SHP77 (cell line): ENCODE measurements at regions not wholly inside any gene's neighbourhood (a gene's known extent, or its start where the extent isn't known, plus 50 kb on each side); places are given as distances from the start of the nearest gene placed in this dataset.

Experiments used
- DNase-seq, 2 experiments: peaks; one replicate each; lab custom pipeline; 2025; lab: John Stamatoyannopoulos, UW

DNA sequence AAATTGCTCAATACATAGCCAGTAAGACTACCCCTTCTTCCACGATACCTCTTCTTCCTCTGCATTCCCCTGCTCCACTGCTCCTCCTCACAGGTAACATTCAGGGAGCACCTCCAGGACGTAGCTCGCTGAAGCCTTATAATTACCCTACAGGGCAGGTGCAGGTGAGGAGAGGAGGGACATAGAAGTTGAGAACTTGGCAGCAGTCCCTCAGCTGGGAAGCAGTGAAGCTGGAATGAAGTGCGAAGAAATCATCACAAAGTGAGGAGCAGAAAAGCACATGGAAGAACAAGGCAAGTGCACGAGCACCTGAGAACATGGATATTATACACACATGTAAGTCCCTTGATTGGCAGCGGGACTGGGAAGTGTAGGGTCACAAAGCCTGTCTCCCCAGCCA, 118.2 kb downstream of the HSD17B3 start:
- no peak for DNase-seq

DNA sequence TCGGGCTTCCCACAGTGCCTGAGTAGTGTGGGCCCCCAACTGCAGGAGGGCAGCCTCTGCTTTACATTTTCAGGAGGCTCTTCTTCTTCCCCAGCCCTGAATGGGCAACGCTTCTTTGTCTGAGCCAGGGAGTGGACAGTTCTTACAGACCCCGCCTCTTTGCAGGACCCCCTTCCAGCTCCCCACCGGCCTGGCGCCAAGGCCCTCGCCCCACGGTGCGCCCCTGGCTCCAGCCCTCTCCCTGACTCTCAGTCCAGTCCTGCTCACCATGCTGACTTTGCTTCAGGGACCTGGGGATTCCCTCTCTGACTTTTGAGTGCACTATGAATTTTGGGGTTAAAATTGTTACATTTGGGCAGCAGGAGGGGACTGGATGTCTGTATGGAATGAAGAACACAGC, 123.8 kb downstream of the HSD17B3 start:
- DNase-seq, result no peak

DNA sequence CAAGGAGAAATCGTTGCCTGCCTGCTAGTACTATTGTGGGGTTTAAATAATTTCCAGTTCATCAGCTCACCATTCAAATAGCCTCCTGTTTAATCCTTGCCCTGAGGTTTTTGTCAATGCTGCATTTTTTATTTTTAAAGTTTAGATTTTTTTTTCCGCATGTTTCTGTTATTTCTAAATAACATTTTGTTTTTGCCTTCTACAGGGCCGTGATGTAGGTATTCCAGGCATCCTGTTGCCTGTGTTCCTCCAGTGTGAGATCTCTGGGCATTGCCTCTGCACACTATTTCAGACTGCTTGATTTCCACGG, 124.3 kb downstream of the HSD17B3 start:
- DNase-seq, result no peak

DNA sequence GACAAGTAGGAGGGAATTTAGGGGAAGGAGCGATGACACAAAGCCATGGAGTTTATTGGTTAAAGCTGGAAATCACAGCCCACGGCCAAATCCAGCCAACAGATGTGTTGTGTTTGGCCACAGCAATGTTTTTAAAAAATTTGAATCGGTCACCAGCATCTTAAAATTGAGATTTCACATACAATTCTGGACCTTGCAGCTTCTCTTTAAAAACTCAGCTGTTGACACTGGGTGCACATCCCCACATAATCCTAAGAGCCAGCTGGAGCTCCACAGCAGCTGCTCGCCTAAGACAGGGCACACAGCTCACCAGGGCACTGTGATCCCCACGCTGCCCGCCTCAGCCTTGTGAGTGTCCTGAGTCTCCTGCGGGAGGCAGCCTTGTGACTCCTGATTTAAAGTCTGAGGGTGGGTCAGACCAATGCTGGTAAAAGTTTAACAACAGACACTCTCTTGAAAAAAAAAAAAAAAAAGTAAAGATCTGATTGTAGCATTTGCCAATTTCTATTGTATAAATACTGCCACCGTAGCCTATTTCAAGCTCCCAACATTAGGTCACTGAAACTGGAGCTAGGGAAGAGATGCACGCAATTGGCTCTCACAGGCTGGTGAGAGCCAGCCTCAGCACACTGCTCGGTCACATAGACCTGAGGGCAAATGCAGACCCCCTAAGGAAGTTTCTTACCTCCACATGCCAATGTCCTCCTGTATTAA, 124.8 kb downstream of the HSD17B3 start:
- peak in 1 of 2 experiments; percentile 9 for DNase-seq

DNA sequence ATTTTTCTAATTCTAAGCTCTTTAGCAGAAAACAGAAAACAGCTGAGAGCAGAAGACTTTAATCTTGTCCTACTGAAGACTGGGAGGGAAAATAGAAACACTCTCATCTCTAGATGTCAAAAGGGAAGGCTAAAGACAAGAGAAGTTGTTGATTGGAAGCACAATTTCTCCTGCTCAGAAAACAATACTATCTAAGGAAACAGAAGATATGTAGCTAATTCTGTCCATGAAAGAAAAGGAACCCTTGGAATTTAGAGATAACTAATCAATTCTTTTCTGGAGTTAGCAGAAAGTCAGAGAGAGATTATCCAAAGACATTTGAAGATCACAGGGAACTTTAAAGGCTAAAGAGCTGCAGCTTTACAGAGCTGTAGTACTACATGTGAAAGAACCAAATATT, 126.2 kb downstream of the HSD17B3 start:
- DNase-seq, result no peak

DNA sequence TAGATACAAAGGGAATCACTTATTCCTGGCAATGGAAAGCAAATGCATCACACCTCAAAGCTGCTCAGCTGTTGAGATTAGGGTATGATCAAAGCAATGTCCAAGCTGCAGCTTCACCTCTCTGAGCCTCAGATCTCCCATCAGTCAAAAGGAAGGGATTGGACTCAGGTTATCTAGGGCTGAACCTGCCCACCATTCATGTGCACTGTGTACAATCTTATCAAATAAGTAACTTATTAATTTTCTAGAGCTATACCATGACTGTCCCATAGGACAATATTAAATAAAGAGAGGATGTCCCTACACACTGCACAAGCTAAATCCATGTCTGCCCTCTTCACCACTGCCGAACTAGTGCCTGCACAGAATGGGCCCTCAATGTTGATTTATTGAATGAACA, 127.0 kb downstream of the HSD17B3 start:
- DNase-seq, result no peak

DNA sequence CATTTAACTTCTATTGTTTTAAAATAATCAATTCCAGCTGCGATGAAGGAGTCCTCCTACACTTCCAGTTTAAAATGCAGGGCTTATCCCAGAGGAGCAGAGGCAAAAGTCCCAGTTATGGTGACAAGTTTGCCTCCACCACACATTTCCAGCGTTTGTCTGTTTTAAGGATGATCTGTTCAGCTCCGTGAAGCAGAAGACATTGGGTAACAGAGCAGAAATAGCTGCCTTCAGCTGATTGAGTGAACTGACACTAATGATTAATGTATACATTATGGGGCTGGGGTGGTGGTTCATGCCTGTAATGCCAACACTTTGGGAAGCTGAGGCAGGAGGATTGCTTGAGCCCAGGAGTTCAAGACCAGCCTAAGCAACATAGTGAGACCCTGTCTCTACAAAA, 127.6 kb downstream of the HSD17B3 start:
- no peak for DNase-seq

DNA sequence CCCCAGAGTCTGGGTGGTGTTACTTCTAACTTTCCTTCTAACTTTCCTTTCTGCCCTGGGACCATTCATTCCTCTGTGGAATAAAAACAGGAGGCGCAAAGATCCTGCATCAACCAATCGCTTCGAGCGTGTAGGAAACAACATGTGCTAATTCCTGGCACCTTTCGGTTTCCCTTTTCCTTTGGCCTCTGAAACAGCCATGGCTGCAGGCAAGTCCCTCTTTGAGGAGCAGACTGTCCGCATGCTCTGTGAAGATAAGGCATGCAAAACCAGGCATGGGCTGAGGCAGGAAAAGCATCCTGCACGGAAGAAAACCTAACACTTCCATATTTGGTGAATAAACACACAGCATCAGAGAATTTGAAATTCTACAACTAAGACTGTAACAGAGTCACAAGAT, 128.3 kb downstream of the HSD17B3 start:
- DNase-seq, result no peak

DNA sequence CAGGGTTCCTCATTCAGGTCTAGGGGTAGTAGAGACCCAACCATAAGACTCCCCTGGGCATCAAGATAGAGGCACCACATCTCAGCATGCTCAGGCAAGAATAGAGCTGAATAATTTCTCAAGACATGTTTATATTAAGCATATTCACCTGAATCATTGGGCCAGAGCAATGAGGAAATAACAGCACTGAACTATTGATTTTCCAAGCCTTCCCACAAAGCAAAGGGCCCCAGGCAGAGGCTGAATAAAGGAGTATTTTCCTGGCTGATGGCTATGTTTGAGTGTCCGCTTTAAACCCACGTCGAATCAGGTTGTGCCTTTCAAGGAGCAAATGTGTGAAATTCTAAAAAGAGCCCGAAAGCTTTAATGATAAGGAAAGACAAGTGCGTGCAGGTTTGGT, 129.2 kb downstream of the HSD17B3 start:
- no peak for DNase-seq

DNA sequence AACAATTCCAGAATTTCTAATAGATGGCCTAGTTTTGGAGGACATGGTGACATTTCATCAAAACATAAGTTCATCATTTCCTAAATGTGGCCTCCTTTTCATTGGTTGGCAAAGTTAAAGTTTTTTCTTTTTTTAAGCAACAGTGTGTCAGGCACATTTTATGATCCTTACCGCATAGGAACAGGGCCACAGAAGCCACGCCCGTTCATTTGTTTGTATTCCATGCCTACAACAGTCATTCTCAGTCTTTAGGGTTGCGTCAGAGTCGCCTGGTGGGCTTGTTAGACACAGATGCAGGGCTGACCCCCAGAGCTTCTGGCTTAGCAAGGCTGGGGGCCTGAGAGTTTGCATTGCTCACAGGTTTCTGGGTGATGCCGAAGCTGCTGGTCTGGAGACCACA, 130.2 kb downstream of the HSD17B3 start:
- no peak for DNase-seq

DNA sequence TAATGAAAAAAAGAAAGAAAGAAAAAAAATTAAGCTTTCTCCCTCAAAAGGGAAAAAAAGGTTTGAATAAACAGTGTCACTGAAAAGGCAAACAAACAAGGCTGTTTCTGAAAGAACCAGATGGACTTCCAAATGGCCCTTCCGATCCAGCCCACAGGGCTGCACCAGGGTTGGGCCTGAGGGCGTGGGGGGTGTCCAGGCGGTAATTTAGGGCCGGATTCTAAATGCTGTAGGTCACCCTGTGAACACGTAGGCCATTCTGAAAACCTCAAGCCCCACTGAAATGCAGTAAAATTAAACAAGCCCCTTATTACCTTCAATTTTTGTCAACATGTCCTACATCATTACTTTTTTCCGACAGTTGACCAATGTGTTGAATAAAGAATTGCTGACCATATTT, 132.1 kb downstream of the HSD17B3 start:
- no peak for DNase-seq

DNA sequence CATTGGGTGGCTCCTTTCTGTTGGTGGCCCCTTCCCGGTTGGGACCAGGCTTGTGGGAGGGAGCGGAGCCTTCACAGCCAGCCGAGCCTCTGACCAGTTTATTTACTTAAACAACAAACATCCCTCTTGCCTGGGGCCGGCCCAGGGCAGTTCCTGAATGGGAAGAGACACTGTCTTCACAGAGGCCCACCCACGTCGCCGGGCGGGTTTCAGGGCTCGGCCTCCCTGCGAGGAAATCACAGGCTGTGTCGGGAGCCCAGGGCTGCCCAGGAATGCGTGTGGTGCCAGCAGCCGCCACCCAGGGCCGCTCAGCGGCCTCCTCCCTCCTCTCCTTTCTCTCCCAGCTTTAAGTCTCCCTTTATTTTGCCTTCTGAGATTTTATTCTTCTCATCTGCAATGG, 132.5 kb downstream of the HSD17B3 start:
- no peak for DNase-seq

DNA sequence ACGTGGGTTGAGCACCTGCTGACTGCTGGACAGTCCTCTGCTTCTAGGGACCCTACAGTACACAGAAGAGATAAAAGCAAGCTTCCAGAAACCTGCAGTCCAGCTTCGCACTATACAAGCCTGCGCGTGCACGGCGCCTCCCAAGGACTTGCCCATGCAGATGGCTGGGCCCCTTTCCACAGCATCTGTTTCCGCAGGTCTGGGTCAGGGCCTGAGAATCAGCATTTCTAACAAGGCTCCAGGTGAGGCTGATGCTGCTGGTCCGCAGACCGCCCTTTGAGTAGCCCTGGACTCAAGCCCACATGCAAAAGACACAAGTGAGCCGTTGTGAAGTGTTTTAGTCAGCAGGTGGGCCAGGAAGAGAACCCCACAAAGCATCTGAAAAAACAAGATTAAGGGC, 133.1 kb downstream of the HSD17B3 start:
- DNase-seq, result no peak

DNA sequence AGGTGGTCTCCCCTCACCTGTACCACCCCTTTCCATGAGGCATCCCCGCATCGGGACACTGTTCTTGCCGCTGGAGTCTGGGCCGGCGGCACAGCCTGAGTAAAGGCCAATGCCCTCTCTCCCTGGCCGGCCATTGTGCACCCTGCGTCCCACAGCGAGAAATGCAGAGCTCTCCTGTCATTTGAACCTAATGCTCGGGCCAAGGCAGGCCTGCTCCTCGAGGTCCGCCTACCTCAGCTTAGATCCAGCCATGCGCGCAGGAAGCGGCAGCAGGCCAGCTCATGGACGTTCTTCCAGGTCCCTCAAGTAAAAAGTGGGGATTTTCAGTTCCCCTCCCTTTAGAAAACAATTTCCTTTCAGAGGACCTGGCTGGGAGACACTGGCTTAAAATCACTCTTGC, 135.0 kb downstream of the HSD17B3 start:
- DNase-seq, result no peak

DNA sequence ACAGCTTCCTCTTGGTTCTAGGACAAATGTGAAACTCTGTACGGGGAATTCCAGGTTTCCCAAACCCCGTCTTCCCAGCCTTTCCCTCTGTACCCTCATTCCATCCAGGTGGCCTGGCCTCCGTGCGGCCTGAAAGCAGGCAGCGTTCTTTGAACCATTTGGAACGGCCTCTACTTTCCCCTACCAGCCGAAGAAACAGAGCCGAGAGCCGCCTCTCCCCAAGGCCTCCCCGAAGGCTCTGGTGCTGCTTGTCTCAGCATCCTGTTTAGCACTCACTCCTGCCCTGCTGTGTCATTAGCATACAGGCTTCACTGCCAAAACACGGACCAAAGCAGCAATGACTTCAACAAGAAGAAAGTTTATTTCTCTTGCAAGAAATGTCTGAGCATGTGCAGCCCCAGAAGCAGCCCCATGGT, 137.7 kb downstream of the HSD17B3 start:
- DNase-seq, result no peak

DNA sequence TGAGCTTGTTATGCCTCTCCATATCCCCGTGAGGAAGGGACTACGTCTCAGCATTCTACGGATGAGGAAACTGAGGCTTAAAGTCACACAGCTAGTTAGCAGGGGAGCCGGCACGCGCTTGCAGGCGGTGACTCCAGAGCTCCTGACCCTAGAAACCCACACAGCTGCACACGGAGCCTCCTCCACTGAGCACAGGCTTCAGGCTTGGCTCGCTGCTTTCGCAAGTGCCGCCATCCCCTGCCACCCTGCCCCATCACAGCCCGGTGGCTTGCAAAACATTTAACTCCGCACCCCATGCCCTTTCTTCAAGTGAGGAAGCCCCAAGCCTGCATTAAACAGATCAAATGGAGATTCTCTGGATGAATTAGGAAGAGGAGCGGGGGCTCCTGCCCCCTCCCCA, 138.3 kb downstream of the HSD17B3 start:
- no peak for DNase-seq

DNA sequence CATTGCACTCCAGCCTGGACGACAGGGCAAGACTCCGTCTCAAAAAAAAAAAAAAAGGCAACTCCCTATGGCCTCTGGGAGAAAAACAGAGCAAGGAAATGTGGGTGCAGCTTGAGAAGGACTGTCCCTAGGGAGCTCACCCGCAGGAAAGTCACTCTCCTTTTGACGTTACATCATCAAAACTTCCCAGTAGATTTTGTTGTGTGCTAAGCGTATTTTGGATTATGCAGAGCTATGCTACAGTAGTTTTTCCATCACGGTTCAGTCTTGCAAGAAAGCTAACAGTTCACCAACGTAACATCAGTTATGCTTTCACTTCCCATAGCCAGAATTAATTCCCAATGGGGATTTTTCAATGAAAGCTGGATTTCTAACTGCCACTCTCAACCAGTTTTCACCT, 138.8 kb downstream of the HSD17B3 start:
- no peak for DNase-seq

DNA sequence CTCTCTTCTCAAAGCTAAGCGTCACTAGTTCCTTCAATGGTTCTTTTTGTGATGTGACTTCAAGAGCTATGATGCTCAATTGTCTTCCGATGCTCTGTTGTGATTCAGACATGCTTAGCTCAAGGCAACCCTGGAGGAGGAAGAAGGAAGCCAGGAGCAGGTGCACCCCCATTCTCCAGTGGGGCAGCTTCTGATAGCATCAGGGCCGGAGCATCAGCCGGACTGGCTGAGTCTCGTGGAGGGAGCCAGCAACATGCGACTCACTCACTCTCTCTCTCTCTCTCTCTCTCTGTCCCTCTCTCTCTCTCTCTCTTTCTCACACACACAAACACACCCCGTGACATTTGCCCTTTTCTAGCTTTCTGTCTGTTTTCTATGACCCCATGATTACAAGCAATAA, 140.2 kb downstream of the HSD17B3 start:
- DNase-seq, result no peak

DNA sequence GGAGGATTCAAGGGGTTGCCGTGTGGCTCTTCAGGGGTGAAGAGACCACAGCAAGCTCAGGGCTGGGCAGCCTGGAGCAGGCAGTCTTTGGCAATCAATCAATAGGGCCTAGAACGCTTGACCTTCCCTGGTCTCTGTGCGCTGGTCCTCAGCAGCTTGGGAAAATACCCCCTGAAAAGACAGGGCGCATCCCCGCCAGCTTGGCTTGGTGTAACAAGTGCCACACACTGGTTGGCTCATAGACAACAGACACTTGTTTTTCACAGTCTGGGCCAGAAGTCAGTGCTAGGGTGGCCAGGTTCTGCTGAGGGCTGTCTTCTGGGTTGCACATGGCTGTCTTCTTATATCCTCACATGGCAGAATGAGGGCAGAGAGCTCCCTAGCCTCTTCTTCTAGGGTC, 141.1 kb downstream of the HSD17B3 start:
- no peak for DNase-seq

DNA sequence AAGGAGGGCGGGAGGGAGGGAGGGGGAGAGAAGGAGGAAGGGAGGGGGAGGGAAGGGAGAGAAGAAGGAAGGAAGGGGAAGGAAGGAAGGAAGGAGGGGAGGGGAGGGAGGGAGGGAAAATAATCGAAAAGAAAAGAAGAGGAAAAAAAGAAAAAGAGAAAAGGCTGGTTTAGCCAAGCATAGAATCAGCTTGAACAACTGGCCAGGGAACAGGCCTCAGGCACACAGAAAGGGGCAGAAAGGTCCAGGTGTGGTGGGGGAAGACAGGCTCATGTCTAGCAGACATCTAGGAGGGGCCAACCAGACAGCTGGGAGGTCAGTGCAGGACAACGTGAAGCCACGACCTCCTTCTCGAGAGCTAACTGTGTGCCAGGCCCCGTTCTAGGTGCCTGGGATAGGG, 141.8 kb downstream of the HSD17B3 start:
- DNase-seq, result no peak

DNA sequence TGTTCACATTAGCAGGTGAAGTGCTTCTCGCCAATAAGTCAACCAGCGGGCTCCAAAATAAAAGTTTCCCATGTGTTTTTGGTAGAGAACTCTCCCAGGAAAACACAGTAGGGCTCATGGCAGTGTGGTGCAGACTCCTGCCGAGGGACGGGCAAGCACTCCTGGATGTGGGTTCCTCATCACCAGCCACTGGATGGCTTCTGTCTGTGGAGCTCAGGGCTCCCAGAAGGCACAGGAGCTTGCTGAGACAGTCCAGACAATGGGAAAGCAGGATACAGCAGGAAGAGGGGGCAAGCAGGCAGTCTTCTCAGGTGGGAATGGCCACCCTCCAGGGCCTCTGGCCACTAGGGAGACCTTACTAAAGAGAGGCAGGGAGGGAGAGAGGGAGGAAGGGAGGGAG, 142.4 kb downstream of the HSD17B3 start:
- DNase-seq, result no peak

DNA sequence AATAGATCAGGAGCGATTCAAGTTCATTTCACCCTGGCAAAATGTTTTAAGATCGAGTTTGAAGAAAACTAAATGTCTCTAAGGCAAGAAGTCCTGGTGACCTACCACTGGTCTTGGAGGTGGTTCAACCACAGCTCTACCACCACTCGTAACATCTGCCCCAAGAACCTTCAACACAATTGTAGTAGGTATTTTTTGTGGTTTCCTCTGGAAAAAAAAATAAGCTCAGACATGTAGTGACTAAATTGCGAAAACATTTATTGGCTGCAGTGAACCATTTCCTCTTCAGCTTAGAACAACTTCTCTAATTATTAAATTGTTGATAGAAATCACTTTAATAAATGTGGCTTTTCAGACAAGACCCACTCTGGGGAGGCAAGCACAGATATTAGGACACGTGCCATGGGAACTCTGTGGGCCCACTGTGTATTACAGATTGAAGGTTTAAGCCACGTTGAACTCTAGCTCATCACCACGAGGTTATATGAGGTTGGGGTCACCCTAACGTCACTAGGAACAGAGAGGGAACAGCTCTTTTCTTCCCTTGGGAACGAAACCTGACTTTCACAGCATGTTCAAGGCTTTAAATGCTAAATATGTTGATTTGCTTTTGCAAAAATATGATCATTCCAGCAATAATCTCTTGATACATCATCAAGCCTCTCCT, 142.9 kb downstream of the HSD17B3 start:
- no peak for DNase-seq

DNA sequence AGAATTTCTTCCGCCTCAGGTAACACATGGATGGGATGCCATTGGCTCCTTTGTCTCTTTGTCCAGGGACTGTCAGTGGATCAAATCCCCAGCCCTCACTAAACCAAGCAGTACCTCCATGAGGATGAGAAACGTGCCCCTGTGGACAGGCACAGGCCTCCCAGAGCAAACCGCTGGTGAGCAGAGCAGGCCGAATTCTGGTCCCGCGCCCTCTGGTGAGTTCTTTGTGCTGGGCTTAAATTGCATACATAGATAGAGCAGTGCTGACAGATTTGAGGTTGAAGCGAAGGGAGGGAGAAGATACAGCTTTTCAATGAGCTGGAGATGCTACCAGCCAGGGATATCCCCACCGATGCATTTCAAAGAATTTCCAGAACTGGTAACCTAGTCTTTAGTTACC, 143.8 kb downstream of the HSD17B3 start:
- DNase-seq, result no peak

DNA sequence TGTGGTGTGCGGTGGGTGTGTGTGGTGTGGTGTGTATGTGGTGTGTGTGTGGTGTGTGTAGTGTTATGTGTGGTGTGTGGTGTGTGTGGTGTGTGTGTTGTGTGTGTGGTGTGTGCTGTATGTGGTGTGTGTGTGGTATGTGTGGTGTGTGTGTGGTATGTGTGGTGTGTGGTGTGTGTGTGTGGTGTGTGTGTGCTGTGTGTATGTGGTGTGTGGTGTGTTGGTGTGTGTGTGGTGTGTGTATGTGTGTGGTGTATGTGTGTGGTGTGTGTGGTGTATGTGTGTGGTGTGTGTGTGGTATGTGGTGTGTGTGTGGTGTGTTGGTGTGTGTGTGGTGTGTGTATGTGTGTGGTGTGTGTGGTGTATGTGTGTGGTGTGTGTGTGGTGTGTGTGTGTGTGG, 144.3 kb downstream of the HSD17B3 start:
- DNase-seq, result no peak
